ENCODE measurements at regions not wholly inside any gene's neighbourhood (a gene's known extent, or its start where the extent isn't known, plus 50 kb on each side); places are given as distances from the start of the nearest gene placed in this dataset.

DNA sequence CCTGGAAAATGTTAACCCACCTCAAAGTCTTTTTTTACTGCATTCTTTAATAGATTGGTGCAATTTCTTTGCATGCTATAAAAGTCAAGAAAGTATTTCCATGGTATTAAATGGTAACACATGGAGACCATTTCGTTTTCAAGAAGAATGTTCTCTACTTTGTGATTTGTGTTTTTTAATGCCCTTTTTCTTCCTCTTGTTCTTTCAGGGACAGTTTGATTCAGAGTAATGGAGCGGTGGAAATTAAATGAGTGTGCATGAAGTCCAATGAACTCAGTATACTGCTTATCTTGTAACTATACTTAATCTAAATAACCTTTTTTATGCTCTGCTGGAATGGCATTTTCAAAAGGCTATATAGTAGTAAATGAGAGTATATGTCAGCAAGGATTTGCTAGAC lies 507.0 kb upstream of the CDH6 start:
- Histone ChIP-seq H3K9ac (replicated peaks in 1 of 4; ENCODE audit: extremely low read depth in 1 of 4, low read depth in 3 of 4, low read length in 3 of 4) (no peak overlapping the region), H3K79me1 (ENCODE audit: low read depth, low read length) (no peaks in the 10 kb centered on the region), H3K27ac (ENCODE audit: low read depth, low read length) (no peak overlapping the region), H3K56ac (replicated peaks; ENCODE audit: insufficient read length, low read depth, low read length) (no peak overlapping the region), H2AK5ac (ENCODE audit: low read depth, low read length) (no peak overlapping the region), H3K14ac (ENCODE audit: insufficient read length) (no peak overlapping the region), H2BK12ac (ENCODE audit: low read depth, low read length) (no peak overlapping the region), H4K8ac (ENCODE audit: extremely low read depth, insufficient read depth, low read length) (no peak overlapping the region), H4K91ac (replicated peaks; ENCODE audit: insufficient read length, low read length) (no peak overlapping the region), H3K4me3 (ENCODE audit: extremely low read depth in 1 of 4, insufficient read depth in 2 of 4, low read depth in 3 of 4, low read length in 4 of 4) (no peak overlapping the region), H2BK15ac (ENCODE audit: low read length) (no peak overlapping the region), H3K18ac (ENCODE audit: extremely low read depth, low read length) (no peak overlapping the region), H3K9me3 (ENCODE audit: insufficient read depth in 2 of 2, low read depth in 1 of 2, low read length in 1 of 2) (no peaks in the 10 kb centered on the region), H2BK120ac (replicated peaks; ENCODE audit: low read depth, low read length) (no peak overlapping the region), H3K23me2 (ENCODE audit: low read depth, low read length) (no peaks in the 10 kb centered on the region), H2AFZ (ENCODE audit: low read length) (no peak overlapping the region), H3K36me3 (ENCODE audit: control insufficient read depth in 2 of 4, insufficient read depth in 4 of 4, low read length in 3 of 4) (no peaks in the 10 kb centered on the region), H2BK5ac (ENCODE audit: low read depth, low read length) (no peak overlapping the region), H3K4ac (replicated peaks; ENCODE audit: insufficient read length, low read depth, low read length) (no peak overlapping the region), H3K23ac (ENCODE audit: insufficient read length) (no peak overlapping the region), H3K4me2 (ENCODE audit: insufficient read depth in 1 of 2, low read depth in 2 of 2, low read length in 2 of 2) (no peak overlapping the region), H3K79me2 (ENCODE audit: control insufficient read depth in 1 of 2, insufficient read depth in 2 of 2, low read length in 2 of 2) (no peaks in the 10 kb centered on the region), H4K5ac (ENCODE audit: insufficient read length, low read depth, low read length) (no peak overlapping the region), H3K4me1 (replicated peaks in 1 of 4; ENCODE audit: control insufficient read depth in 3 of 4, insufficient read depth in 4 of 4, low read length in 3 of 4) (no peaks in the 10 kb centered on the region), H4K20me1 (replicated peaks in 1 of 2; ENCODE audit: control insufficient read depth in 1 of 2, insufficient read depth in 2 of 2, low read length in 2 of 2) (no peaks in the 10 kb centered on the region), H2BK20ac (ENCODE audit: low read length) (no peak overlapping the region), H3K27me3 (replicated peaks in 1 of 4; ENCODE audit: control insufficient read depth in 3 of 4, extremely low read depth in 1 of 4, insufficient read depth in 3 of 4, low read length in 3 of 4) (no peaks in the 10 kb centered on the region)
- 95% methylated on average over 2 of the region's 2 CpGs; no CpG with 5 or more reads in 1 of the 2 experiments for WGBS, 2 experiments (ENCODE audit: extremely low coverage in 1 of 2, insufficient coverage in 1 of 2, insufficient read length in 1 of 2, insufficient replicate concordance in 2 of 2, low coverage in 1 of 2, low lambda C conversion rate in 2 of 2, missing lambda C conversion rate in 1 of 2)
- no peak for TF ChIP-seq BRCA1 (IDR thresholded peaks at IDR 0.05; ENCODE audit: low read depth, low read length)
- no peak for TF ChIP-seq EZH2 (IDR thresholded peaks at IDR 0.05; ENCODE audit: low read depth, low read length, severe bottlenecking)
- no peak for TF ChIP-seq SAP30 (IDR thresholded peaks at IDR 0.05; ENCODE audit: insufficient read depth, insufficient replicate concordance, low read length)
- ChIA-PET CTCF (ENCODE audit: partially characterized antibody) (no interaction called here), POLR2A (ENCODE audit: partially characterized antibody) (no interaction called here)
- FAIRE-seq: no peak
- no peak for DNase-seq (ENCODE audit: low read depth in 1 of 2, low spot score in 2 of 2)

All from H1 (cell line).